ENCODE measurements at regions not wholly inside any gene's neighbourhood (a gene's known extent, or its start where the extent isn't known, plus 50 kb on each side); places are given as distances from the start of the nearest gene placed in this dataset.

DNA sequence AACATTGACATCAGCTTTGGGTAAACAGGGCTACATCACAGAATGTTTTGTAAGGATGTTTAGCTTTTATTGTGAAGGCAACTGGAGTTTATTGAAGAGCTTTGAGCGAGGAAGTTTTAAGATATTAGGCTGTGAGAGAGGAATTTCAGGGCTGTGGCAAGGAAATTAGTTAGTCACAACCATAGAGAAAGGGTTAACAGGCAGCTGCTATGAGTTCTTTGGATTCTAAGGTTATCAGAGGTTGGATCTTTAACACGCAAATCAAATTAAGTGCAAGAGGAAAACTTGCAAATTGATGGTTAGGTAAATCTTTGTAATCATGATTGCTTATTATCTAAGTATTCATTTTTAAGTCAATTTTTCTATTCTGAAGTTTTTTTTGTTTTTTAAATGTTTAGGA lies 156.0 kb downstream of the UGT8 start:
- H3K9me3 Mint-ChIP-seq = no peaks in the 10 kb centered on the region
- H2AK5ac ChIP-seq (ENCODE audit: insufficient read length, low read length) = no peak overlapping the region
- H3K27ac Mint-ChIP-seq = no peak overlapping the region; a peak in 1 of 7 replicates
- no peaks in the 10 kb centered on the region for H3K79me1 ChIP-seq (ENCODE audit: insufficient read depth, low read depth, low read length, poor library complexity, severe bottlenecking)
- H2BK20ac ChIP-seq (ENCODE audit: low read depth, low read length, poor library complexity, severe bottlenecking) = no peak overlapping the region
- H3K4ac ChIP-seq (ENCODE audit: low read depth, low read length) = no peak overlapping the region
- H3K27me3 ChIP-seq (ENCODE audit: insufficient read depth, low read length) = no peaks in the 10 kb centered on the region
- no peak for DNase-seq
- no peak overlapping the region for H2BK5ac ChIP-seq (ENCODE audit: insufficient read length, low read length)
- H3K9me3 ChIP-seq (ENCODE audit: control insufficient read depth, low read depth, low read length) = no peaks in the 10 kb centered on the region
- no peak overlapping the region for H3K9ac ChIP-seq (ENCODE audit: extremely low read depth, insufficient read length, low read length)
- H2BK15ac ChIP-seq (ENCODE audit: low read depth, low read length) = no peak overlapping the region
- H3K36me3 Mint-ChIP-seq (ENCODE audit: insufficient read depth in 1 of 3, low read depth in 3 of 3) = no peaks in the 10 kb centered on the region; a peak in 1 of 7 replicates
- H3K14ac ChIP-seq (ENCODE audit: insufficient read depth, low read length) = no peak overlapping the region
- no CpG with 5 or more reads among the region's 2 CpGs for WGBS (ENCODE audit: extremely low coverage, insufficient read length, low lambda C conversion rate)
- H2BK120ac ChIP-seq (ENCODE audit: low read depth, low read length, poor library complexity, severe bottlenecking) = no peak overlapping the region
- TF ChIP-seq, protein P1, sequence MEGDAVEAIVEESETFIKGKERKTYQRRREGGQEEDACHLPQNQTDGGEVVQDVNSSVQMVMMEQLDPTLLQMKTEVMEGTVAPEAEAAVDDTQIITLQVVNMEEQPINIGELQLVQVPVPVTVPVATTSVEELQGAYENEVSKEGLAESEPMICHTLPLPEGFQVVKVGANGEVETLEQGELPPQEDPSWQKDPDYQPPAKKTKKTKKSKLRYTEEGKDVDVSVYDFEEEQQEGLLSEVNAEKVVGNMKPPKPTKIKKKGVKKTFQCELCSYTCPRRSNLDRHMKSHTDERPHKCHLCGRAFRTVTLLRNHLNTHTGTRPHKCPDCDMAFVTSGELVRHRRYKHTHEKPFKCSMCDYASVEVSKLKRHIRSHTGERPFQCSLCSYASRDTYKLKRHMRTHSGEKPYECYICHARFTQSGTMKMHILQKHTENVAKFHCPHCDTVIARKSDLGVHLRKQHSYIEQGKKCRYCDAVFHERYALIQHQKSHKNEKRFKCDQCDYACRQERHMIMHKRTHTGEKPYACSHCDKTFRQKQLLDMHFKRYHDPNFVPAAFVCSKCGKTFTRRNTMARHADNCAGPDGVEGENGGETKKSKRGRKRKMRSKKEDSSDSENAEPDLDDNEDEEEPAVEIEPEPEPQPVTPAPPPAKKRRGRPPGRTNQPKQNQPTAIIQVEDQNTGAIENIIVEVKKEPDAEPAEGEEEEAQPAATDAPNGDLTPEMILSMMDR (conservative IDR thresholded peaks at IDR 0.05) = no peak
- H4K20me1 ChIP-seq (ENCODE audit: control insufficient read depth, insufficient read depth, insufficient read length) = no peaks in the 10 kb centered on the region
- H3K79me2 ChIP-seq (ENCODE audit: insufficient read depth, low read length) = no peaks in the 10 kb centered on the region
- no peak overlapping the region for H3T11ph ChIP-seq (ENCODE audit: low read length)
- no peaks in the 10 kb centered on the region for H3K27me3 Mint-ChIP-seq (ENCODE audit: low read depth)
- no peak overlapping the region for H3K4me2 ChIP-seq (ENCODE audit: insufficient read depth, insufficient read length, low read length)
- no peak overlapping the region for H3K27ac ChIP-seq (ENCODE audit: insufficient read length, low read depth, low read length)
- H3K56ac ChIP-seq (ENCODE audit: insufficient read length, low read depth, low read length) = no peak overlapping the region
- no peak overlapping the region for H3K18ac ChIP-seq (ENCODE audit: insufficient read length, low read depth, low read length)
- no peak overlapping the region for H4K5ac ChIP-seq (ENCODE audit: insufficient read length, low read depth, low read length)
- H3K23ac ChIP-seq (ENCODE audit: insufficient read length, low read depth, low read length) = no peak overlapping the region
- H2BK12ac ChIP-seq (ENCODE audit: insufficient read length, low read depth, low read length) = no peak overlapping the region
- no peaks in the 10 kb centered on the region for H3K4me1 ChIP-seq (ENCODE audit: insufficient read depth, low read length)
- H3K23me2 ChIP-seq (ENCODE audit: insufficient read length, low read depth, low read length, poor library complexity, severe bottlenecking) = no peaks in the 10 kb centered on the region
- H4K8ac ChIP-seq (replicated peaks; ENCODE audit: insufficient read length, low read depth, low read length) = no peak overlapping the region
- H2AFZ ChIP-seq (ENCODE audit: low read length) = no peak overlapping the region
- H4K91ac ChIP-seq (ENCODE audit: insufficient read length, low read depth, low read length) = no peak overlapping the region
- H3K4me1 Mint-ChIP-seq = peaks cover 7 to 8% of the 10 kb centered on the region in 2 experiments
- no peak overlapping the region for H3K4me3 Mint-ChIP-seq
